Erythroblast (primary cell): ENCODE measurements at regions not wholly inside any gene's neighbourhood (a gene's known extent, or its start where the extent isn't known, plus 50 kb on each side); places are given as distances from the start of the nearest gene placed in this dataset.

Experiments used
- GATA1 ChIP-seq: IDR thresholded peaks from 2 replicates; pipeline ENCODE4 v1.6.1; 2011; ENCODE audit warnings: low read depth, mild to moderate bottlenecking, control low read depth, low read length, moderate library complexity
- POLR2A ChIP-seq: IDR thresholded peaks from 2 replicates; pipeline ENCODE4 v1.6.1; 2011; ENCODE audit warnings: mild to moderate bottlenecking, low read length

GRCh38 chr6:45791211-45792168, 224.2 kb downstream of the CLIC5 start:
- TF ChIP-seq POLR2A (no peak), GATA1 (no peak)
